NT2/D1 (cell line): ENCODE measurements at regions not wholly inside any gene's neighbourhood (a gene's known extent, or its start where the extent isn't known, plus 50 kb on each side); places are given as distances from the start of the nearest gene placed in this dataset.
"Not testable (repeated sequence)": the region's sequence is repeated elsewhere in the genome, so short reads cannot be mapped to it uniquely, and the experiment has no call there.

Experiments
- DNase-seq: peaks from one replicate; pipeline ENCODE4 v3.0.0-alpha.2; 2011; ENCODE audit warnings: low read depth, low spot score
- H3K27me3 ChIP-seq: 2 replicates; pipeline ENCODE4 v1.6.0; 2011; ENCODE audit warnings: mild to moderate bottlenecking; ENCODE audit not compliant: insufficient read length, insufficient read depth
- H3K36me3 ChIP-seq: 2 replicates; pipeline ENCODE4 v1.6.1; 2011; ENCODE audit warnings: mild to moderate bottlenecking, low read length, mixed read lengths; ENCODE audit not compliant: insufficient read depth, insufficient read length
- H3K4me1 ChIP-seq: 2 replicates; pipeline ENCODE4 v1.5.1; 2011; ENCODE audit not compliant: insufficient read depth, insufficient read length
- H3K4me3 ChIP-seq: 2 replicates; pipeline ENCODE4 v1.5.1; 2011; ENCODE audit warnings: low read depth; ENCODE audit not compliant: insufficient read length
- H3K9ac ChIP-seq: 2 replicates; pipeline ENCODE4 v1.6.0; 2011; ENCODE audit warnings: low read depth; ENCODE audit not compliant: insufficient read length
- H3K9me3 ChIP-seq: 2 replicates; pipeline ENCODE4 v1.5.1; 2011; ENCODE audit warnings: mild to moderate bottlenecking, low read length; ENCODE audit not compliant: insufficient read depth
- SUZ12 ChIP-seq: IDR thresholded peaks from 2 replicates; pipeline ENCODE4 v1.6.1; 2011; ENCODE audit not compliant: insufficient read length, insufficient read depth; ENCODE audit errors: extremely low read depth
- YY1 ChIP-seq: IDR thresholded peaks from 2 replicates; pipeline ENCODE4 v1.6.1; 2011; ENCODE audit not compliant: insufficient read length, insufficient read depth
- ZNF274 ChIP-seq: IDR thresholded peaks from 2 replicates; pipeline ENCODE4 v1.6.1; 2011; ENCODE audit warnings: mild to moderate bottlenecking, low read depth, low read length

GRCh38 chr2:139556789-139557188, 776.6 kb upstream of the NXPH2 start:
- TF ChIP-seq YY1: no peak
- TF ChIP-seq ZNF274: no peak
- no peak for TF ChIP-seq SUZ12
- H3K4me1 ChIP-seq: no peaks in the 10 kb centered on the region
- no peak for DNase-seq

GRCh38 chr2:139550873-139551272, 770.7 kb upstream of the NXPH2 start:
- no peak for DNase-seq
- H3K9me3 ChIP-seq: no peaks in the 10 kb centered on the region; the same call in 1 of the 2 replicates
- H3K4me1 ChIP-seq: no peaks in the 10 kb centered on the region
- TF ChIP-seq SUZ12: no peak
- no peak overlapping the region for H3K4me3 ChIP-seq
- H3K36me3 ChIP-seq: no peaks in the 10 kb centered on the region
- no peak overlapping the region for H3K9ac ChIP-seq
- no peaks in the 10 kb centered on the region for H3K27me3 ChIP-seq

More at GRCh38 chr2:139556789-139557188, 776.6 kb upstream of the NXPH2 start:
- no peaks in the 10 kb centered on the region for H3K36me3 ChIP-seq
- no peak overlapping the region for H3K9ac ChIP-seq
- H3K27me3 ChIP-seq: no peaks in the 10 kb centered on the region
- H3K4me3 ChIP-seq: no peak overlapping the region
- no peaks in the 10 kb centered on the region for H3K9me3 ChIP-seq

- TF ChIP-seq SUZ12 (no peak), ZNF274 (no peak), YY1 (no peak)
- H3K27me3 ChIP-seq: no peaks in the 10 kb centered on the region
- H3K4me1 ChIP-seq: no peaks in the 10 kb centered on the region
- H3K36me3 ChIP-seq: no peaks in the 10 kb centered on the region
- DNase-seq: no peak
- no peak overlapping the region for H3K4me3 ChIP-seq
- H3K9ac ChIP-seq: no peak overlapping the region
- no peaks in the 10 kb centered on the region; the same call in 1 of the 2 replicates for H3K9me3 ChIP-seq
Measured at GRCh38 chr2:139550341-139550740, 770.2 kb upstream of the NXPH2 start.

GRCh38 chr2:139544186-139544851, 764.1 kb upstream of the NXPH2 start:
- no peak for DNase-seq
- Histone ChIP-seq H3K36me3 (no peaks in the 10 kb centered on the region), H3K27me3 (no peaks in the 10 kb centered on the region), H3K4me3 (no peak overlapping the region), H3K4me1 (no peaks in the 10 kb centered on the region), H3K9ac (no peak overlapping the region), H3K9me3 (no peaks in the 10 kb centered on the region; the same call in 1 of the 2 replicates)
- TF ChIP-seq ZNF274: no peak
- no peak for TF ChIP-seq SUZ12
- TF ChIP-seq YY1: no peak

- H3K27me3 ChIP-seq, H3K9me3 ChIP-seq, DNase-seq, H3K4me3 ChIP-seq, H3K4me1 ChIP-seq, H3K9ac ChIP-seq, H3K36me3 ChIP-seq: not testable (repeated sequence)
Measured at GRCh38 chr2:139538332-139539020, 758.3 kb upstream of the NXPH2 start.

GRCh38 chr2:139529080-139529479, 748.9 kb upstream of the NXPH2 start:
- Histone ChIP-seq H3K4me1 (no peaks in the 10 kb centered on the region), H3K27me3 (no peaks in the 10 kb centered on the region), H3K36me3 (no peaks in the 10 kb centered on the region), H3K9me3 (no peaks in the 10 kb centered on the region), H3K4me3 (no peak overlapping the region), H3K9ac (no peak overlapping the region)
- TF ChIP-seq SUZ12 (no peak), ZNF274 (no peak), YY1 (no peak)
- no peak for DNase-seq

GRCh38 chr2:139526781-139527180, 746.6 kb upstream of the NXPH2 start:
- no peak for DNase-seq
- H3K27me3 ChIP-seq: no peaks in the 10 kb centered on the region
- H3K9ac ChIP-seq: no peak overlapping the region
- TF ChIP-seq SUZ12 (no peak), YY1 (no peak), ZNF274 (no peak)
- no peak overlapping the region for H3K4me3 ChIP-seq
- no peaks in the 10 kb centered on the region for H3K4me1 ChIP-seq
- H3K9me3 ChIP-seq: no peaks in the 10 kb centered on the region
- no peaks in the 10 kb centered on the region for H3K36me3 ChIP-seq
